Activated CD4-positive, alpha-beta T cell treated with anti-CD3 and anti-CD28 coated beads, Interleukin-2, amount 50 U/mL, for 48 hours (primary cell): ENCODE measurements at regions not wholly inside any gene's neighbourhood (a gene's known extent, or its start where the extent isn't known, plus 50 kb on each side); places are given as distances from the start of the nearest gene placed in this dataset.

Source experiments
- DNase-seq, 2 experiments: peaks; one replicate each; pipeline ENCODE4 v3.0.0-alpha.2; 2020

- no peak for DNase-seq
Observed at GRCh38 chr6:105901583-105901982, 184.6 kb upstream of the PRDM1 start.

GRCh38 chr6:105900125-105900937, 185.8 kb upstream of the PRDM1 start:
- DNase-seq = peak; percentile 13 to 34

GRCh38 chr6:105898286-105898685, 187.8 kb upstream of the PRDM1 start:
- DNase-seq = peak; percentile 11 to 21

- DNase-seq = no peak
Observed at GRCh38 chr6:105897131-105897530, 189.0 kb upstream of the PRDM1 start.

GRCh38 chr6:105896821-105897095, 189.4 kb upstream of the PRDM1 start:
- no peak for DNase-seq

- no peak for DNase-seq
Observed at GRCh38 chr6:105896052-105896820, 189.9 kb upstream of the PRDM1 start.

GRCh38 chr6:105894556-105894955, 191.6 kb upstream of the PRDM1 start:
- no peak for DNase-seq

GRCh38 chr6:105893741-105894140, 192.4 kb upstream of the PRDM1 start:
- DNase-seq = no peak

- DNase-seq = no peak
Observed at GRCh38 chr6:105892577-105893262, 193.4 kb upstream of the PRDM1 start.

- DNase-seq = no peak
Observed at GRCh38 chr6:105890521-105891244, 195.5 kb upstream of the PRDM1 start.

- no peak for DNase-seq
Observed at GRCh38 chr6:105889902-105890301, 196.2 kb upstream of the PRDM1 start.

- DNase-seq = no peak
Observed at GRCh38 chr6:105886814-105887544, 199.2 kb upstream of the PRDM1 start.

GRCh38 chr6:105886066-105886813, 199.9 kb upstream of the PRDM1 start:
- no peak for DNase-seq

- DNase-seq = no peak
Observed at GRCh38 chr6:105884426-105884825, 201.7 kb upstream of the PRDM1 start.

GRCh38 chr6:105884011-105884410, 202.1 kb upstream of the PRDM1 start:
- no peak for DNase-seq

- DNase-seq = no peak
Observed at GRCh38 chr6:105882828-105883227, 203.3 kb upstream of the PRDM1 start.

GRCh38 chr6:105882121-105882803, 203.9 kb upstream of the PRDM1 start:
- DNase-seq = no peak

GRCh38 chr6:105881608-105882007, 204.5 kb upstream of the PRDM1 start:
- no peak for DNase-seq

- DNase-seq = peak; percentile 44 to 60
Observed at GRCh38 chr6:105880030-105880492, 206.1 kb upstream of the PRDM1 start.

- DNase-seq = no peak
Observed at GRCh38 chr6:105879146-105879545, 207.0 kb upstream of the PRDM1 start.
